Stromal cell of bone marrow (primary cell): ENCODE measurements at regions not wholly inside any gene's neighbourhood (a gene's known extent, or its start where the extent isn't known, plus 50 kb on each side); places are given as distances from the start of the nearest gene placed in this dataset.

Experiments used
- DNase-seq: peaks from one replicate; pipeline ENCODE4 v3.0.0-alpha.2; 2012; ENCODE audit warnings: low read depth

GRCh38 chr2:188851826-188852225 is 122.3 kb upstream of the COL3A1 start:
- no peak for DNase-seq

GRCh38 chr2:188852772-188853171 is 121.4 kb upstream of the COL3A1 start:
- no peak for DNase-seq

- DNase-seq, result peak; percentile 56
Observed at GRCh38 chr2:188853307-188853706, 120.9 kb upstream of the COL3A1 start.

- no peak for DNase-seq
Observed at GRCh38 chr2:188865681-188866080, 108.5 kb upstream of the COL3A1 start.

GRCh38 chr2:188869550-188869949 is 104.6 kb upstream of the COL3A1 start:
- no peak for DNase-seq

- peak; percentile 79 for DNase-seq
Observed at GRCh38 chr2:188870289-188870688, 103.9 kb upstream of the COL3A1 start.

- no peak for DNase-seq
Observed at GRCh38 chr2:188875104-188875503, 99.1 kb upstream of the COL3A1 start.

- no peak for DNase-seq
Observed at GRCh38 chr2:188878716-188879115, 95.5 kb upstream of the COL3A1 start.

GRCh38 chr2:188880740-188881139 is 93.4 kb upstream of the COL3A1 start:
- no peak for DNase-seq

GRCh38 chr2:188881434-188881833 is 92.7 kb upstream of the COL3A1 start:
- DNase-seq, result no peak

- DNase-seq, result peak; percentile 24
Observed at GRCh38 chr2:188884046-188884445, 90.1 kb upstream of the COL3A1 start.

- DNase-seq, result peak; percentile 32
Observed at GRCh38 chr2:188884517-188884916, 89.7 kb upstream of the COL3A1 start.

GRCh38 chr2:188889187-188889586 is 85.0 kb upstream of the COL3A1 start:
- no peak for DNase-seq

GRCh38 chr2:188890755-188891154 is 83.4 kb upstream of the COL3A1 start:
- no peak for DNase-seq

GRCh38 chr2:188892636-188893035 is 81.5 kb upstream of the COL3A1 start:
- DNase-seq, result no peak

- DNase-seq, result no peak
Observed at GRCh38 chr2:188893972-188894371, 80.2 kb upstream of the COL3A1 start.

- DNase-seq, result no peak
Observed at GRCh38 chr2:188894979-188895378, 79.2 kb upstream of the COL3A1 start.

GRCh38 chr2:188897096-188897495 is 77.1 kb upstream of the COL3A1 start:
- peak; percentile 47 for DNase-seq

- no peak for DNase-seq
Observed at GRCh38 chr2:188898261-188898660, 75.9 kb upstream of the COL3A1 start.

- DNase-seq, result no peak
Observed at GRCh38 chr2:188902901-188903491, 71.2 kb upstream of the COL3A1 start.

- DNase-seq, result no peak
Observed at GRCh38 chr2:188903740-188904139, 70.4 kb upstream of the COL3A1 start.

GRCh38 chr2:188909036-188909435 is 65.1 kb upstream of the COL3A1 start:
- DNase-seq, result no peak

GRCh38 chr2:188916736-188917135 is 57.4 kb upstream of the COL3A1 start:
- no peak for DNase-seq

- no peak for DNase-seq
Observed at GRCh38 chr2:188917632-188918031, 56.5 kb upstream of the COL3A1 start.

GRCh38 chr2:188919824-188920223 is 54.3 kb upstream of the COL3A1 start:
- no peak for DNase-seq
